DMS 273 (cell line): ENCODE measurements at regions not wholly inside any gene's neighbourhood (a gene's known extent, or its start where the extent isn't known, plus 50 kb on each side); places are given as distances from the start of the nearest gene placed in this dataset.
A peak's percentile ranks its signal among the peaks of the same experiment; 100 is the strongest.
"Not testable (repeated sequence)": the region's sequence is repeated elsewhere in the genome, so short reads cannot be mapped to it uniquely, and the experiment has no call there.

ENCODE experiments used
- DNase-seq: peaks from one replicate; lab custom pipeline; 2025; ENCODE audit not compliant: unreplicated experiment; lab: John Stamatoyannopoulos, UW

GRCh38 chr4:179607003-179607402 is 2164.8 kb upstream of the AGA start:
- DNase-seq: no peak

GRCh38 chr4:179615704-179616103 is 2173.5 kb upstream of the AGA start:
- DNase-seq: no peak

- no peak for DNase-seq
These were observed 2176.7 kb upstream of the AGA start for GRCh38 chr4:179618966-179619365.

DNA sequence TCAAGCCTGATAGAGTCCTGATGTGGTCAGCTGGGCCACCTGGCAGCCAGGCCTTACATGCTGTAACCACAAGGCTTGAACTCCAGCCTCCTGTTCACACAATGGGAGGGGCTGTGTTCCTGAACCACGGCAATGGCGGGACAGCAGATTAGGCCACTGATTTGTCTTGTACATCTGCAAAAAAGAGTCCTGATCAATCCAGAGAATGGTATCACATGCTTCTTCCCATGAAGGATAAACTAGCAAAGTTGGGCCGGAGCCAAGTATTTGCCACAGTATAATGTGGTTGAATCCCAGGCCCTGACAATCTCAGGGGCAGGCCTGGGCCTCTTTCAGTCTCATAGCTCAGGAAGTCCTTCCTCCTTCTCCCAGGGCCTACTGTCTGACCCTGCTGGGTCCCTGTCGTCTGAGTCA is 2182.5 kb upstream of the AGA start:
- peak; percentile 0 for DNase-seq

GRCh38 chr4:179625406-179625805 is 2183.2 kb upstream of the AGA start:
- no peak for DNase-seq

DNA sequence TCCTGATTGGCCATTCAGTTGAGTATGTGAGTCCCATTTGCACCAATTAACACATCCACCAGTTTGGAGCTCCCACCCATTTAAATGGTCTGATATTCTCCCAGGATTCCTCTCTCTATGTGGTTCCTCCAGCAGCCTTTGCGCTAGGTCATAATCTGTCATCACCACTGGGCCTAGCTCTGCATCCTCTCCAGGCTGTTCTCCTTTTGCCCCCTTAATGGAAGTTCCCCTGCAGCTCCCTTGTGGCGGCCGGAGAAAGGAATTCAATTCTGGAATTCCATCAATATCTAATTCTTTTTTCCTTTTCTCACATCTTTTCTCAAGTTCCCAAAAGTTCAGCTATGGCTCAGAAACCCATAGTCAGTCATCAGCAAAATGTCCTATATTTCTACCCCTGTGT is 2184.4 kb upstream of the AGA start:
- peak; percentile 0 for DNase-seq

- DNase-seq: no peak
These were observed 2189.1 kb upstream of the AGA start for GRCh38 chr4:179631321-179631720.

DNA sequence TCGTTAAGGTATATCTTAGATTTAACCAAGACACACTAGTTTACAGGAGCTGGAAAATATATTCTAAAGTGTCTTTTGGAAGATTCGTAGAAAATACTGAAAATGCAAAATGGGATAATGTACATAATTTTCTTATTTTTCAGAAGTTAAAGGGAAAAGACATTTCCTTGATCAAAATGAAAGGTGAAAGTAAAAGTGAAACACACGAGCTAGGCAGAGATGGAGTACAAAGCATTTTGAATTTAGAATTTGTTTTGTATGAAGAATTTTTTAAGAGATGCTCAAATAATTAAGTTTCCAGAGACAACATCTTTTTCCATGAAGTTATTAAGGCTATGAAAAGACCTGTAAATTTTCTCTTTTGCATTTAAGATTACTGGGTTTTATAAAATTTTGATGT is 2192.6 kb upstream of the AGA start:
- DNase-seq: no peak

DNA sequence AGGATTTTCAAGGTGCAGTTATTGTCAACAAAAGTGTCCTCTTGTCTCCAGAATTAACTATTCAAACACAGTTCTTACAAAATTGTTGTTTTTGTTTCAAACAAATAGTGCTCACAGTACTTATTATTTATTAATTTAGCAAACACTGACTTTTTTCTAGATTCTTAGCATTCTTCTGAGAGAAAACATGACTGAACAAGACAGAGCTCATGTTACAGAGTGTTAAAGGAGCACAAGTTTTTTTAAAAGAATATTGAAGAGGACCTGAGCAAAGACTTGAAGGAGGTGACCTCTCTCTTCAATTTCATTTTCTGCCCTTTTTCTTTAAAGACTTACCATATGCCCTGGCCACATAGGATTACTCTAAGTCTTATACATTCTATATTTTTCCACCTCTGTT is 2220.3 kb upstream of the AGA start:
- DNase-seq: no peak

DNA sequence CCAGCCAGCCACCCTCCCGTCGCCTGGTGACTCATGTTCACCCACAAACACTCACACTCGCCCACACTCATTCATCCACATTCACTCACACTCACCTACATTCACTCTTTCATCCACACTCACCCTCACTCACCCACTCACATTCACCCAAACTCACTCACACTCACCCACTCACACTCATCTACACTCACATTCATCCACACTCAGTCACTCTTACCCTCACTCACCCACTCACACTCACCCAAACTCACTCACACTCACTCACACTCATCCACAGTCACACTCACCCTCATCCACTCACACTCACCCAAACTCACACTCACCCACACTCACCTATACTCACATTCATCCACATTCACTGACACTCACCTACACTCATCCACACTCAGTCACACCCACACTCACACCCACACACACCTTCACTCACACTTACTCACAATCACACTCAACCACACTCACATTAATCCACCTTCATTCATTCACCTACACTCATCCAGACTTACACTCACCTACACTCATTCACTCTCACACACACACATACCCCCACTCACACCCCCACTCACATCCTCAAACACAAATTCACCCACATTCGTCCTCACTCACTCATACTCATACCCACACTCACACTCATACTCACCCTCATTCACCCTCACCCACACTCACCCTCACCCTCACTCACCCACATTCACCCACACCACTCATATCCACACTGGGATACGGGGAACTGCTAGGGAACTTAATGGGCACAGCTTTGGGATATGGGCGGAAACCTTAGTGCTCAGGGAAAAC is 2221.6 kb upstream of the AGA start:
- DNase-seq: no peak

- no peak for DNase-seq
These were observed 2222.3 kb upstream of the AGA start for GRCh38 chr4:179664430-179665027.

GRCh38 chr4:179666226-179666625 is 2224.0 kb upstream of the AGA start:
- no peak for DNase-seq

GRCh38 chr4:179671609-179672008 is 2229.4 kb upstream of the AGA start:
- no peak for DNase-seq

GRCh38 chr4:179678093-179678814 is 2236.0 kb upstream of the AGA start:
- no peak for DNase-seq

- not testable (repeated sequence) for DNase-seq
These were observed 2241.4 kb upstream of the AGA start for GRCh38 chr4:179683661-179684060.

DNA sequence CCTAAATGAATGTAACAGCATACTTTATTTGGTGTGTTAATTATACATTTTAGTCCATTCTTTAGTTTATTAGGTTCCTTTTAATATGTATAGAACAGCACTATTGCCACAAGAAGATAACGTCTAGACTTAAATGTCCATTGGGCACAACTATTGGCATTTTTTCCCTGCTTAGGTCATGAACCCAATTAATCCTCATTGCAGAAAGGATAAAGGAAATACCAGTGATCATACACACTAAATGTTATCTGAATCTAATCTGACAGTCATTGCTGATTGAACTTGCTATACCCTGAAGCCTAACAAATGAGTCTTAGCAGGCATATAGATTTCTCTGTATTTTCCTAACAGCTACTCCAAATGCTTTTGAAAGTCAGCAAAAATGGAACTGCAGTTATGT is 2250.0 kb upstream of the AGA start:
- no peak for DNase-seq

DNA sequence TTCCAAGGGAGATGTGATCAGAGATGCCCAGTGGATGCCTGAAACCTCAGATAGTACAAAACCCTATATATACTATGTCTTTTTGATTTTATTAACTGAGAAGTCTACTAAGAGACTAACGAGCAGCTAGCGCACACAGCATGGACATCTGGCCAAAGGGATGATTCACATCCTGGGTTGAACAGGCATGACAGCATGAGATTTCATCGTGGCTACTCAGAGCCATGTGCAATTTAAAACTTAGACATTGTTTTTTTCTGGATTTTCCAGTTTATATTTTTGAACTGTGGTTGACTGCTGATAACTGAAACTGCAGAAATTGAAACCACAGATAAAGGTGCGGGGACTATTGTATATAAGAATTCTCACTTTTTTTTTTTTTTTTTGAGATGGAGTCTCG is 2252.9 kb upstream of the AGA start:
- no peak for DNase-seq

DNA sequence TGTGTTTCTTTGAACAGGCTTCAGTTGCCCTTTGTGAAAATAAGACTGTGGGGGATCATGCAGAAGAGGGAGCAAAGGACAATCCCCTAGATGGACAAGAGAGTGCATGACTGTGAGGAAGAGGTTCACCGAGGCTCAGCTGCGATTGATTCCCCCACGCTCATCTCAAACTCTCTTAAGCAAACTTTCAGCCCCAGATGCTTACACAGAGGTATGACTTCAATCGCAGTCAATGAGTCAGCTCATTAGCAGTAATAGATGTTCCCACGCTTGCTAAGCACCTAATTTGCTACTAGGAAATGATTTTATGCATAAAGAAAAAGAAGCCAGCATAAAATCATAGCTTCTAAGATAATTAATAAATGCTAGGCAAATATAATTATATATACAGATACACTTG is 2256.1 kb upstream of the AGA start:
- no peak for DNase-seq

DNA sequence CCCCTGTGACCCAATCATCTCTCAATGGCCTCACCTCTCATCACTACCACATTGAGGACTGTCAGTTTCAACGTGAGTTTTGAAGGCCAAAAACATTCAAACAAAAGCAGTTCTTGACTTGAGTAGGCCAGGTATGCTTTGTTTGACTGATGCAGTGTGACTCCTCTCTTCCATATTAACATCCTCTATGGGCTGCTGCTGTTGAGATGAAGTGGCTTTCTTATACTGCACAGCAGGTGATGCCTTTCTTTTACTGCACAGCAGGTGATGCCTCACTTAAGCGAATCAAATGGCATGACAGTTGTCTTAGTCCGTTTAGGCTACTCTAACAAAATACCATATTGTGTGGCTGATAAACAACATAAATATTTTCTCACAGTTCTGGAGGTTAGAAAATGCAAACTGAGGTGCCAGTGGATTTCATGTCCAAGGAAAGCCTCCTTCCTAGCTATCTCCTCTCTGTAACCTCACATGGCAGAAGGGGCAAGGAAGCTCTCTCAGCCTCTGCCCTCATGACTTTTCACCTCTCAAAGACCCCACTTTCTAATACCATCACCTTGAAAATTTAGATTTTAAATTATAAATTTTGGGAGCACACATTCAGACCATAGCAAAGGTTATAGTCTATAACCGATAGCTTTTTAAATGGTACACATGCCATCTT is 2267.9 kb upstream of the AGA start:
- no peak for DNase-seq

- no peak for DNase-seq
These were observed 2277.7 kb upstream of the AGA start for GRCh38 chr4:179719766-179720450.

GRCh38 chr4:179726491-179726890 is 2284.3 kb upstream of the AGA start:
- DNase-seq: not testable (repeated sequence)
